HL-60 (cell line): ENCODE measurements at regions not wholly inside any gene's neighbourhood (a gene's known extent, or its start where the extent isn't known, plus 50 kb on each side); places are given as distances from the start of the nearest gene placed in this dataset.

Experiments
- DNase-seq, 2 experiments: peaks; one replicate each; pipeline ENCODE4 v3.0.0-alpha.2; 2010 to 2020; ENCODE audit warnings: low read depth in 1 of 2, low spot score in 1 of 2
- H3K27ac ChIP-seq: fragments of 250-450 bp; sonication (Bioruptor Pico); replicated peaks from 2 replicates; pipeline ENCODE4 v1.5.1; 2020; ENCODE audit warnings: mild to moderate bottlenecking, moderate library complexity
- H3K27me3 ChIP-seq: fragments of 250-450 bp; sonication (Bioruptor Pico); 2 replicates; pipeline ENCODE4 v1.5.1; 2021; ENCODE audit warnings: mild to moderate bottlenecking, moderate library complexity; ENCODE audit not compliant: insufficient read depth, poor library complexity, severe bottlenecking
- H3K4me3 ChIP-seq: replicated peaks from 2 replicates; pipeline ENCODE4 v1.5.1; 2011; ENCODE audit warnings: mild to moderate bottlenecking, control low read depth, low read length; ENCODE audit not compliant: insufficient read depth
- CTCF ChIP-seq: IDR thresholded peaks from one replicate; pipeline ENCODE4 v1.5.1; 2011; ENCODE audit warnings: low read length, control low read depth, inconsistent platforms; ENCODE audit not compliant: insufficient read depth
- GABPA ChIP-seq: IDR thresholded peaks from 2 replicates; pipeline ENCODE4 v1.6.1; 2012; ENCODE audit warnings: low read depth
- POLR2AphosphoS5 ChIP-seq: IDR thresholded peaks from 2 replicates; pipeline ENCODE4 v1.6.1; 2012; ENCODE audit warnings: low read depth
- REST ChIP-seq: IDR thresholded peaks from 2 replicates; pipeline ENCODE4 v1.6.1; 2012; ENCODE audit warnings: low read depth; ENCODE audit not compliant: insufficient replicate concordance
- SPI1 ChIP-seq: IDR thresholded peaks from 2 replicates; pipeline ENCODE4 v1.6.1; 2012; ENCODE audit warnings: low read depth, mild to moderate bottlenecking, borderline replicate concordance

- TF ChIP-seq GABPA (no peak), POLR2AphosphoS5 (no peak)
- H3K4me3 ChIP-seq, result no peak overlapping the region
- no peaks in the 10 kb centered on the region for H3K27me3 ChIP-seq
- no peak overlapping the region for H3K27ac ChIP-seq
- DNase-seq, result no peak
Observed at GRCh38 chr12:87679251-87679650, 349.9 kb downstream of the C12orf50 start.

GRCh38 chr12:87678453-87678852 lies 350.7 kb downstream of the C12orf50 start:
- no peak for DNase-seq
- no peak for TF ChIP-seq CTCF
- TF ChIP-seq REST, result no peak
- no peak for TF ChIP-seq POLR2AphosphoS5
- TF ChIP-seq GABPA, result no peak
- TF ChIP-seq SPI1, result no peak
- Histone ChIP-seq H3K4me3 (no peak overlapping the region), H3K27me3 (no peaks in the 10 kb centered on the region), H3K27ac (no peak overlapping the region)

GRCh38 chr12:87676731-87677130 lies 352.5 kb downstream of the C12orf50 start:
- no peak for DNase-seq
- TF ChIP-seq POLR2AphosphoS5 (no peak), GABPA (no peak), REST (no peak)
- Histone ChIP-seq H3K27ac (no peak overlapping the region), H3K4me3 (no peak overlapping the region), H3K27me3 (no peaks in the 10 kb centered on the region)

GRCh38 chr12:87671757-87672156 lies 357.4 kb downstream of the C12orf50 start:
- no peak for TF ChIP-seq GABPA
- no peak for TF ChIP-seq REST
- TF ChIP-seq CTCF, result no peak
- TF ChIP-seq SPI1, result no peak
- TF ChIP-seq POLR2AphosphoS5, result no peak
- no peak for DNase-seq
- H3K27ac ChIP-seq, result no peak overlapping the region
- no peak overlapping the region for H3K4me3 ChIP-seq
- H3K27me3 ChIP-seq, result no peaks in the 10 kb centered on the region
